ENCODE measurements at regions not wholly inside any gene's neighbourhood (a gene's known extent, or its start where the extent isn't known, plus 50 kb on each side); places are given as distances from the start of the nearest gene placed in this dataset.

- no peak for DNase-seq (ENCODE audit: extremely low read depth in 1 of 2, low read depth in 1 of 2)
Observed at GRCh38 chr16:79303959-79304387, 296.6 kb downstream of the MAF start.

GRCh38 chr16:79303206-79303605 is 297.3 kb downstream of the MAF start:
- no peak for DNase-seq (ENCODE audit: extremely low read depth in 1 of 2, low read depth in 1 of 2)

GRCh38 chr16:79302731-79303130 is 297.8 kb downstream of the MAF start:
- DNase-seq (ENCODE audit: extremely low read depth in 1 of 2, low read depth in 1 of 2), result no peak

- DNase-seq (ENCODE audit: extremely low read depth in 1 of 2, low read depth in 1 of 2), result no peak
Observed at GRCh38 chr16:79301051-79301450, 299.5 kb downstream of the MAF start.

GRCh38 chr16:79298894-79299799 is 301.4 kb downstream of the MAF start:
- DNase-seq (ENCODE audit: extremely low read depth in 1 of 2, low read depth in 1 of 2), result no peak

- DNase-seq (ENCODE audit: extremely low read depth in 1 of 2, low read depth in 1 of 2), result no peak
Observed at GRCh38 chr16:79298476-79298875, 302.1 kb downstream of the MAF start.

GRCh38 chr16:79297805-79298204 is 302.7 kb downstream of the MAF start:
- DNase-seq (ENCODE audit: extremely low read depth in 1 of 2, low read depth in 1 of 2), result no peak

- no peak for DNase-seq (ENCODE audit: extremely low read depth in 1 of 2, low read depth in 1 of 2)
Observed at GRCh38 chr16:79297296-79297695, 303.2 kb downstream of the MAF start.

GRCh38 chr16:79296491-79296890 is 304.0 kb downstream of the MAF start:
- DNase-seq (ENCODE audit: extremely low read depth in 1 of 2, low read depth in 1 of 2), result no peak

GRCh38 chr16:79295746-79296145 is 304.8 kb downstream of the MAF start:
- DNase-seq (ENCODE audit: extremely low read depth in 1 of 2, low read depth in 1 of 2), result no peak

- no peak for DNase-seq (ENCODE audit: extremely low read depth in 1 of 2, low read depth in 1 of 2)
Observed at GRCh38 chr16:79295162-79295561, 305.4 kb downstream of the MAF start.

- no peak for DNase-seq (ENCODE audit: extremely low read depth in 1 of 2, low read depth in 1 of 2)
Observed at GRCh38 chr16:79294568-79294967, 306.0 kb downstream of the MAF start.

- DNase-seq (ENCODE audit: extremely low read depth in 1 of 2, low read depth in 1 of 2), result no peak
Observed at GRCh38 chr16:79293836-79294460, 306.6 kb downstream of the MAF start.

GRCh38 chr16:79288066-79288465 is 312.5 kb downstream of the MAF start:
- DNase-seq (ENCODE audit: extremely low read depth in 1 of 2, low read depth in 1 of 2), result no peak

GRCh38 chr16:79287424-79287917 is 313.1 kb downstream of the MAF start:
- DNase-seq (ENCODE audit: extremely low read depth in 1 of 2, low read depth in 1 of 2), result no peak

- DNase-seq (ENCODE audit: extremely low read depth in 1 of 2, low read depth in 1 of 2), result no peak
Observed at GRCh38 chr16:79286646-79287423, 313.7 kb downstream of the MAF start.

GRCh38 chr16:79284766-79285165 is 315.8 kb downstream of the MAF start:
- no peak for DNase-seq (ENCODE audit: extremely low read depth in 1 of 2, low read depth in 1 of 2)

- no peak for DNase-seq (ENCODE audit: extremely low read depth in 1 of 2, low read depth in 1 of 2)
Observed at GRCh38 chr16:79283578-79283977, 317.0 kb downstream of the MAF start.

GRCh38 chr16:79282806-79283205 is 317.7 kb downstream of the MAF start:
- no peak for DNase-seq (ENCODE audit: extremely low read depth in 1 of 2, low read depth in 1 of 2)

GRCh38 chr16:79278506-79278905 is 322.0 kb downstream of the MAF start:
- peak; percentile 2 to 14 for DNase-seq (ENCODE audit: extremely low read depth in 1 of 2, low read depth in 1 of 2)

GRCh38 chr16:79276501-79276900 is 324.0 kb downstream of the MAF start:
- no peak for DNase-seq (ENCODE audit: extremely low read depth in 1 of 2, low read depth in 1 of 2)

Data from activated CD8-positive, alpha-beta memory T cell treated with anti-CD3 and anti-CD28 coated beads for 1 hour (primary cell).